Neural progenitor cell (in vitro differentiated cells): ENCODE measurements at regions not wholly inside any gene's neighbourhood (a gene's known extent, or its start where the extent isn't known, plus 50 kb on each side); places are given as distances from the start of the nearest gene placed in this dataset.

Source experiments
- EZH2 ChIP-seq: fragments of 200-600 bp; sonication (generic); IDR thresholded peaks from 2 replicates; pipeline ENCODE4 v1.6.1; 2017; ENCODE audit warnings: antibody characterized with exemption, mild to moderate bottlenecking, moderate library complexity
- TF ChIP-seq, protein P1 (sequence below): fragments of 200-600 bp; sonication (generic); IDR thresholded peaks from 2 replicates; pipeline ENCODE4 v1.5.1; 2017; ENCODE audit warnings: antibody characterized with exemption, mild to moderate bottlenecking

DNA sequence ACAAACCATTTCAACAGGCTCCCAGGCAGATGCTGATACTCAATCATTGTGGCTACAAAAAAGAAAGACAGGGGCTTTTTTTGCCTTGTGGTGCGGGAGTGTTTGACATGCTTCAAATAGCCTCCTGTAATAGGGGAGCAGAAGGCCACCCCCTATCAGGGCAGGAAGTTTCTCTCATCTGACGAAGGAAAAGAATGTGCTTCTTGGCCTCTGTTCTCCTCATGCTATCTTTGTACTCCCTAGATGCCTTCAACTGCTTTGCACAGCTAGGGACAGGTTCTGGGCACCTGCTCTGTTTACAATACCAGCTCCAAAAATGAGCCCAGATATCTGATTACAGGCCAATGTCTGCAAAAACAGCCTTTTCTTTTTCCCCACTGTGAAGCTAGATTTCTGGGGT lies 391.1 kb downstream of the STIM2 start:
- TF ChIP-seq, protein P1, sequence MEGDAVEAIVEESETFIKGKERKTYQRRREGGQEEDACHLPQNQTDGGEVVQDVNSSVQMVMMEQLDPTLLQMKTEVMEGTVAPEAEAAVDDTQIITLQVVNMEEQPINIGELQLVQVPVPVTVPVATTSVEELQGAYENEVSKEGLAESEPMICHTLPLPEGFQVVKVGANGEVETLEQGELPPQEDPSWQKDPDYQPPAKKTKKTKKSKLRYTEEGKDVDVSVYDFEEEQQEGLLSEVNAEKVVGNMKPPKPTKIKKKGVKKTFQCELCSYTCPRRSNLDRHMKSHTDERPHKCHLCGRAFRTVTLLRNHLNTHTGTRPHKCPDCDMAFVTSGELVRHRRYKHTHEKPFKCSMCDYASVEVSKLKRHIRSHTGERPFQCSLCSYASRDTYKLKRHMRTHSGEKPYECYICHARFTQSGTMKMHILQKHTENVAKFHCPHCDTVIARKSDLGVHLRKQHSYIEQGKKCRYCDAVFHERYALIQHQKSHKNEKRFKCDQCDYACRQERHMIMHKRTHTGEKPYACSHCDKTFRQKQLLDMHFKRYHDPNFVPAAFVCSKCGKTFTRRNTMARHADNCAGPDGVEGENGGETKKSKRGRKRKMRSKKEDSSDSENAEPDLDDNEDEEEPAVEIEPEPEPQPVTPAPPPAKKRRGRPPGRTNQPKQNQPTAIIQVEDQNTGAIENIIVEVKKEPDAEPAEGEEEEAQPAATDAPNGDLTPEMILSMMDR = no peak
- TF ChIP-seq EZH2 = no peak
